Fibroblast of villous mesenchyme (primary cell): ENCODE measurements at regions not wholly inside any gene's neighbourhood (a gene's known extent, or its start where the extent isn't known, plus 50 kb on each side); places are given as distances from the start of the nearest gene placed in this dataset.

Experiments used
- DNase-seq: peaks from one replicate; pipeline ENCODE4 v3.0.0-alpha.2; 2010; ENCODE audit warnings: low read depth
- H3K4me3 ChIP-seq: 2 replicates; pipeline ENCODE4 v1.5.1; 2011; ENCODE audit warnings: low read depth, mild to moderate bottlenecking, low read length
- CTCF ChIP-seq: IDR thresholded peaks from 2 replicates; pipeline ENCODE4 v1.5.1; 2012; ENCODE audit warnings: low read depth, mild to moderate bottlenecking, low read length; ENCODE audit not compliant: insufficient read depth

GRCh38 chr2:71908798-71909197, 238.9 kb downstream of the CYP26B1 start:
- no peak overlapping the region for H3K4me3 ChIP-seq
- no peak for TF ChIP-seq CTCF
- no peak for DNase-seq

GRCh38 chr2:71907503-71907902, 240.2 kb downstream of the CYP26B1 start:
- no peak for DNase-seq
- H3K4me3 ChIP-seq: no peak overlapping the region
- TF ChIP-seq CTCF: no peak

- no peak for DNase-seq
- no peak overlapping the region for H3K4me3 ChIP-seq
- TF ChIP-seq CTCF: no peak
Observed at GRCh38 chr2:71906357-71906973, 241.2 kb downstream of the CYP26B1 start.

- H3K4me3 ChIP-seq: no peak overlapping the region
- DNase-seq: no peak
- no peak for TF ChIP-seq CTCF
Observed at GRCh38 chr2:71905205-71905604, 242.5 kb downstream of the CYP26B1 start.

GRCh38 chr2:71903841-71904240, 243.8 kb downstream of the CYP26B1 start:
- no peak overlapping the region for H3K4me3 ChIP-seq
- DNase-seq: no peak
- TF ChIP-seq CTCF: no peak

GRCh38 chr2:71901466-71901865, 246.2 kb downstream of the CYP26B1 start:
- DNase-seq: no peak
- TF ChIP-seq CTCF: no peak
- no peak overlapping the region for H3K4me3 ChIP-seq
